MM.1S (cell line): ENCODE measurements at regions not wholly inside any gene's neighbourhood (a gene's known extent, or its start where the extent isn't known, plus 50 kb on each side); places are given as distances from the start of the nearest gene placed in this dataset.

Experiments used
- CTCF ChIP-seq: fragments of 300-600 bp; sonication (generic); IDR thresholded peaks from 2 replicates; pipeline ENCODE4 v1.5.1; 2016; ENCODE audit warnings: antibody characterized with exemption, low read length, mixed read lengths
- EZH2 ChIP-seq: fragments of 300-600 bp; sonication (generic); optimal IDR thresholded peaks from 2 replicates; pipeline ENCODE3; 2017; ENCODE audit warnings: low read depth, mild to moderate bottlenecking, antibody characterized with exemption, low read length, mixed read lengths
- EZH2phosphoT487 ChIP-seq: fragments of 300-600 bp; sonication (generic); IDR thresholded peaks from 2 replicates; pipeline ENCODE4 v1.6.1; 2018; ENCODE audit warnings: antibody characterized with exemption, low read length

- TF ChIP-seq EZH2phosphoT487 (no peak), CTCF (no peak), EZH2 (no peak)
Observed at GRCh38 chr17:12227547-12227946, 206.9 kb downstream of the MAP2K4 start.
